CD14-positive monocyte (primary cell): ENCODE measurements at regions not wholly inside any gene's neighbourhood (a gene's known extent, or its start where the extent isn't known, plus 50 kb on each side); places are given as distances from the start of the nearest gene placed in this dataset.

Experiments used
- DNase-seq, 3 donors: peaks; one replicate each; pipeline ENCODE4 v3.0.0-alpha.2; 2011 to 2022
- H2AFZ ChIP-seq: 2 replicates; pipeline ENCODE4 v1.6.0; 2012; ENCODE audit warnings: mild to moderate bottlenecking, low read depth, low read length, inconsistent platforms; ENCODE audit not compliant: insufficient read depth, poor library complexity, severe bottlenecking
- H3K27ac ChIP-seq, 2 donors: 1 replicate in 1 of 2; 2 replicates in 1 of 2; pipeline ENCODE4 v1.5.1; 2012 to 2013; ENCODE audit warnings: low read length in 2 of 2, control low read depth in 1 of 2, inconsistent platforms in 1 of 2, low read depth in 1 of 2, mild to moderate bottlenecking in 1 of 2
- H3K27me3 ChIP-seq, 2 donors: one replicate each; pipeline versions ENCODE4 v1.6.0 to v1.6.1; 2011 to 2013; ENCODE audit warnings: low read length in 2 of 2; ENCODE audit not compliant: control insufficient read depth in 2 of 2, insufficient read depth in 2 of 2
- H3K36me3 ChIP-seq, 2 donors: replicated peaks in 1 of 2; 1 replicate in 1 of 2; 2 replicates in 1 of 2; pipeline versions ENCODE4 v1.5.1 to v1.6.1; 2012 to 2013; ENCODE audit warnings: low read length in 2 of 2, control low read depth in 1 of 2, inconsistent platforms in 1 of 2, mild to moderate bottlenecking in 1 of 2; ENCODE audit not compliant: insufficient read depth in 2 of 2, control insufficient read depth in 1 of 2
- H3K4me1 ChIP-seq, 2 donors: 1 replicate in 1 of 2; 2 replicates in 1 of 2; pipeline versions ENCODE4 v1.5.1 to v1.6.1; 2012 to 2013; ENCODE audit warnings: low read length in 2 of 2, control low read depth in 1 of 2, inconsistent platforms in 1 of 2, mild to moderate bottlenecking in 1 of 2, moderate library complexity in 1 of 2; ENCODE audit not compliant: insufficient read depth in 2 of 2, control insufficient read depth in 1 of 2
- H3K4me2 ChIP-seq: replicated peaks from 2 replicates; pipeline ENCODE3; 2012; ENCODE audit warnings: low read length, moderate library complexity, mild to moderate bottlenecking; ENCODE audit not compliant: poor library complexity, severe bottlenecking; ENCODE audit errors: extremely low read depth
- H3K4me3 ChIP-seq, 3 experiments: fragments of 200-600 bp in 1 of 3; sonication (generic) in 1 of 3; replicated peaks in 1 of 3; 1 replicate in 2 of 3; 2 replicates in 1 of 3; pipeline ENCODE4 v1.5.1; 2011 to 2013; ENCODE audit warnings: low read length in 3 of 3, mild to moderate bottlenecking in 3 of 3, control low read depth in 2 of 3, low read depth in 2 of 3, inconsistent platforms in 1 of 3, moderate library complexity in 1 of 3
- H3K79me2 ChIP-seq: 2 replicates; pipeline ENCODE4 v1.6.0; 2012; ENCODE audit warnings: mild to moderate bottlenecking, control low read depth, inconsistent platforms, low read length, moderate library complexity; ENCODE audit not compliant: insufficient read depth
- H3K9ac ChIP-seq: 2 replicates; pipeline ENCODE4 v1.6.0; 2017; ENCODE audit warnings: low read length, mild to moderate bottlenecking; ENCODE audit not compliant: insufficient read depth, poor library complexity, severe bottlenecking
- H3K9me3 ChIP-seq, 2 donors: replicated peaks in 1 of 2; 1 replicate in 1 of 2; 2 replicates in 1 of 2; pipeline versions ENCODE4 v1.5.1 to v1.6.1; 2012 to 2013; ENCODE audit warnings: low read length in 2 of 2, control low read depth in 1 of 2; ENCODE audit not compliant: control insufficient read depth in 1 of 2, insufficient read depth in 1 of 2
- H4K20me1 ChIP-seq: 2 replicates; pipeline ENCODE4 v1.6.0; 2012; ENCODE audit warnings: mild to moderate bottlenecking, low read length, control low read depth, moderate library complexity; ENCODE audit not compliant: insufficient read depth
- H3K27ac Mint-ChIP-seq, 7 donors: one replicate each; pipeline ENCODE4 v1.8.0; 2020; ENCODE audit warnings: mild to moderate bottlenecking in 7 of 7, mixed read lengths in 7 of 7, moderate library complexity in 6 of 7, inconsistent platforms in 2 of 7
- H3K27me3 Mint-ChIP-seq, 3 donors: one replicate each; pipeline ENCODE4 v1.8.0; 2021 to 2022; ENCODE audit warnings: low read depth in 3 of 3, mild to moderate bottlenecking in 3 of 3, mixed read lengths in 3 of 3, moderate library complexity in 3 of 3, inconsistent platforms in 1 of 3
- H3K36me3 Mint-ChIP-seq, 2 donors: one replicate each; pipeline ENCODE4 v1.8.0; 2020; ENCODE audit warnings: mixed read lengths in 2 of 2, inconsistent platforms in 1 of 2, mild to moderate bottlenecking in 1 of 2
- H3K4me1 Mint-ChIP-seq: one replicate; pipeline ENCODE4 v1.8.0; 2020; ENCODE audit warnings: mild to moderate bottlenecking, mixed read lengths
- H3K4me3 Mint-ChIP-seq, 2 donors: one replicate each; pipeline ENCODE4 v1.8.0; 2020; ENCODE audit warnings: mild to moderate bottlenecking in 2 of 2, mixed read lengths in 2 of 2, moderate library complexity in 1 of 2
- H3K9me3 Mint-ChIP-seq, 7 donors: one replicate each; pipeline ENCODE4 v1.8.0; 2020 to 2022; ENCODE audit warnings: mixed read lengths in 7 of 7, mild to moderate bottlenecking in 6 of 7, moderate library complexity in 6 of 7, inconsistent platforms in 2 of 7
- WGBS: methylation state at CpG from one replicate; pipeline ENCODE4 v1.1.5; 2013; ENCODE audit warnings: missing lambda C conversion rate; ENCODE audit not compliant: insufficient coverage; 5-methylcytosine and 5-hydroxymethylcytosine counted together
- intact Hi-C, 2 donors: fragments of 100-400 bp; cut with micrococcal nuclease; formaldehyde crosslinking; loops; one replicate each; pipeline versions ENCODE4 v1.15.0 to v1.15.1; 2023
- TF ChIP-seq, protein P1 (sequence below): fragments of 200-600 bp; IDR thresholded peaks from one replicate; pipeline ENCODE4 v1.8.0; 2022; ENCODE audit warnings: antibody characterized with exemption, mild to moderate bottlenecking

DNA sequence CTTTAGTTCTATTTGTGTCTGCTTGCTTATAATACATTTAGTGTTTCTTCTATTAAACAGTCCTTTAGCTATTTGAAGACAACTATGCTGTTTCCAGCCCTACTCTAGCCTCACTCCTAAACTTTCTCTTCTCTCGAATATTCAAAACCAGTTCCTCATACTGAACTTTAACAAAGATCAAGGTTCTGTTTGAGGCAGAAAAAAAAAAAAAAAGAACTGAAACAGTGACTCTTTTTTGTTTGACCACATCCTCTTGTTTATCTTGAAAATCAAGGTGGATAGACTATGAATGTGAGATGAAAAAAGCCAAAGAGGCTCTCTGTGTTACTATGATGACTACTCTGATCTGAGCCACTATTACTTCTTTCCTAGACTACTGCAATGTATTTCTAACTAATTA is 154.3 kb downstream of the ZNF365 start:
- peak overlapping the region; percentile 21 for H3K4me2 ChIP-seq

DNA sequence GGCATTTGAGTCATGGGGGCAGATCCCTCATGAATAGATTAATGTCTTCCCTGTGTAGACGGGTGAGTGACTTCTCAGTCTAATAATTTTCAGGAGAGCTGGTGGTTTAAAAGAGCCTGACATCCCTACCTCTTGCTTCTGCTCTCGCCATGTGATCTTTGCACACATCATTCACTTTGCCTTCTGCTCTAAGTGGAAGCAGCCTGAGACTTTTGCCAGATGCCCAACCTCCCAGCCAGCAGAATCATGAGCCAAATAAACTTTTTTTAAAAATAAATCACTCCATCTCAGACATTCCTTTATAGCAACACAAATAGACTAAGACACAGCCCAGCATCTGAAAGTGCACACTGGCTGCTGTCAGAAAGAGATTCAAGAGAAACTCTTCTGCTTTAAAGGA is 155.2 kb downstream of the ZNF365 start:
- H2AFZ ChIP-seq = no peak overlapping the region
- intact Hi-C loops = no loop called here
- H3K4me2 ChIP-seq = no peak overlapping the region
- Mint-ChIP-seq H3K9me3 (peaks cover 3 to 12% (median 6%) of the 10 kb centered on the region in 7 donors), H3K36me3 (peaks cover 3% of the 10 kb centered on the region in 2 donors), H3K4me1 (peaks cover 40% of the 10 kb centered on the region), H3K27me3 (peaks cover 0 to 2% (median 1%) of the 10 kb centered on the region in 3 donors), H3K4me3 (no peak overlapping the region), H3K27ac (peak overlapping the region in 5 of 7 donors; percentile 24 to 76 (median 42))
- no peaks in the 10 kb centered on the region for H3K79me2 ChIP-seq
- H3K27ac ChIP-seq = no peak overlapping the region
- DNase-seq = no peak
- no peaks in the 10 kb centered on the region for H4K20me1 ChIP-seq
- peaks cover 36 to 42% of the 10 kb centered on the region in 2 donors for H3K4me1 ChIP-seq
- no CpG with 5 or more reads among the region's 2 CpGs for WGBS
- peaks cover 0 to 2% of the 10 kb centered on the region in 2 donors for H3K9me3 ChIP-seq
- H3K27me3 ChIP-seq = no peaks in the 10 kb centered on the region
- no peak overlapping the region for H3K9ac ChIP-seq
- H3K36me3 ChIP-seq = no peaks in the 10 kb centered on the region
- no peak overlapping the region for H3K4me3 ChIP-seq
- TF ChIP-seq, protein P1, sequence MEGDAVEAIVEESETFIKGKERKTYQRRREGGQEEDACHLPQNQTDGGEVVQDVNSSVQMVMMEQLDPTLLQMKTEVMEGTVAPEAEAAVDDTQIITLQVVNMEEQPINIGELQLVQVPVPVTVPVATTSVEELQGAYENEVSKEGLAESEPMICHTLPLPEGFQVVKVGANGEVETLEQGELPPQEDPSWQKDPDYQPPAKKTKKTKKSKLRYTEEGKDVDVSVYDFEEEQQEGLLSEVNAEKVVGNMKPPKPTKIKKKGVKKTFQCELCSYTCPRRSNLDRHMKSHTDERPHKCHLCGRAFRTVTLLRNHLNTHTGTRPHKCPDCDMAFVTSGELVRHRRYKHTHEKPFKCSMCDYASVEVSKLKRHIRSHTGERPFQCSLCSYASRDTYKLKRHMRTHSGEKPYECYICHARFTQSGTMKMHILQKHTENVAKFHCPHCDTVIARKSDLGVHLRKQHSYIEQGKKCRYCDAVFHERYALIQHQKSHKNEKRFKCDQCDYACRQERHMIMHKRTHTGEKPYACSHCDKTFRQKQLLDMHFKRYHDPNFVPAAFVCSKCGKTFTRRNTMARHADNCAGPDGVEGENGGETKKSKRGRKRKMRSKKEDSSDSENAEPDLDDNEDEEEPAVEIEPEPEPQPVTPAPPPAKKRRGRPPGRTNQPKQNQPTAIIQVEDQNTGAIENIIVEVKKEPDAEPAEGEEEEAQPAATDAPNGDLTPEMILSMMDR = no peak

More for the DNA sequence above, 154.3 kb downstream of the ZNF365 start:
- no peaks in the 10 kb centered on the region for H3K79me2 ChIP-seq
- Mint-ChIP-seq H3K9me3 (peaks cover 4 to 12% (median 7%) of the 10 kb centered on the region in 7 donors), H3K4me1 (peaks cover 32% of the 10 kb centered on the region), H3K27ac (peak overlapping the region; percentile 27 to 90 (median 79)), H3K36me3 (peaks cover 3% of the 10 kb centered on the region in 2 donors), H3K4me3 (peak overlapping the region in 1 of 2 donors; percentile 31), H3K27me3 (peaks cover 0 to 2% (median 1%) of the 10 kb centered on the region in 3 donors)
- H4K20me1 ChIP-seq = no peaks in the 10 kb centered on the region
- H2AFZ ChIP-seq = no peak overlapping the region
- peaks cover 32 to 35% of the 10 kb centered on the region in 2 donors for H3K4me1 ChIP-seq
- no peaks in the 10 kb centered on the region for H3K27me3 ChIP-seq
- WGBS = no CpG with 5 or more reads among the region's 1 CpG
- intact Hi-C loops = no loop called here
- peak; percentile 29 to 65 (median 42) for DNase-seq
- peak overlapping the region in 1 of 2 donors; percentile 52 for H3K27ac ChIP-seq
- no peak overlapping the region for H3K9ac ChIP-seq
- TF ChIP-seq, protein P1 = no peak
- peak overlapping the region in 1 of 3 experiments; percentile 6 for H3K4me3 ChIP-seq
- H3K36me3 ChIP-seq = no peaks in the 10 kb centered on the region
- peaks cover 0 to 2% of the 10 kb centered on the region in 2 donors for H3K9me3 ChIP-seq
